DMS 273 (cell line): ENCODE measurements at regions not wholly inside any gene's neighbourhood (a gene's known extent, or its start where the extent isn't known, plus 50 kb on each side); places are given as distances from the start of the nearest gene placed in this dataset.

Experiments used
- DNase-seq: peaks from one replicate; lab custom pipeline; 2025; ENCODE audit not compliant: unreplicated experiment; lab: John Stamatoyannopoulos, UW

DNA sequence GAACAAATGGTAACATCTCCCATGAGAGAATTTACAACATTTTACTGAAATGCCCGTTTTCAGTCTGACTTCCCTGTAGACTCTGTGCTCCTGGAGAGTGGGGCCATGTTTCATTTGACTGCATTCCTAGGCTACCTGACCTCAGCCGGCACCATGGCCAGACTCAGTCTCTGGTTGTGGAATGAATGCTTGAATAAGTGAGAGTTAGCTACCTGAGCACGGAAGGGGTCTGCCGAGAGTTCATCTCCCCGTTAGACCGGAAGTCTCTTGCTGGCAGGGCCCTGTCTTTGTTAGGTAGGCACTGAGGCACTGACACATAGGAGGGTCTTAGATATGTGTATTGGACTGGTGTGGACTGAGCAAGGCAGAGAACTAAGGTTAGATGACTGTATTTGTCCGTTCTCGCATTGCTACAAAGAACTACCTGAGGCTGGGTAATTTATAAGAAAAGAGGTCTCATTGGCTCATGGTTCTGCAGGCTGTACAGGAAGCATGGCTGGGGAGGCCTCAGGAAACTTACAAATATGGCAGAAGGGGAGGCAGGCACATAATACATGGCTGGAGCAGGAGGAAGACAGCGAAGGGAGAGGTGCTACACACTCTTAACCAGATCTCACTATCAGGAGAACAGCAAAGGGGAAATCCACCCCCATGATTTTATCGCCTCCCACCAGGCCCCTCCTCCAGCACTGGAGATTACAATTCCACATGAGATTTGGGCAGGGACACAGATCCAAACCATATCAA lies 271.2 kb downstream of the GLI2 start:
- DNase-seq, result no peak

DNA sequence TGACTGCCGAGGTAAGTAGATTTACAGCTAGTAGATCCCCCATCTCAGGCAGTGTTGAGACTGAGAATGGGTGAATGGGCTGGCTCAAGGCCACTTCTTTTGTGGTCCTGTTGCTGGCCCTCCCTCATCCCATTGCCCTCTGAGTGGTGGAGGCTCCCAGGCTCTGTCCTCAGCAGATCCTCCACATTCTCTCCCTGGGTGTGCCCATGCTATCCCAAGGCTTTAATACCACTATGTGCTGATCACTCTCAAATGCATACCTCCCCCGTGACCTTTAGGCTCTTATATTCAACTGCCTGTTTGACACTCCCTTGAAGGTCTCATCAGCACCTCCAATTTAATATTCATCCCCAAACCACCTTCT lies 271.8 kb downstream of the GLI2 start:
- no peak for DNase-seq

DNA sequence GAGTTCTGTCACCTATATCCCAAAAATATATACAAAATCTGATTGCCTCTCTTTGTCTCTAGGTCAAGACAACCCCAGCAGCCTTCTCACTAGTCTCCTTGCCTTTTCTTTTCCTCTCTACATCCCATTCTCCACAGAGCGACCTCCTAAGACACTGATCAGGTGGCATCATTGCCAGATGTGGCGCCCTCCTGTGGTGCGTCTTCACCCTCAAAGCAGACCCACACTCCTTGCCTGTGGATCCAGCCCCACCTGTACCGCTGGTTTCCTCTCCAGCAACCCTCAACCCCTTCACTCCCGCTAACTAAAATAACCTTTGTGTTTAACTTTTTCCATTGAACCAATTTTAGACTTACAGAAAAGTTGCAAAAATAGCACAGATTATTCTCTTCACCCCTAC lies 273.3 kb downstream of the GLI2 start:
- DNase-seq, result peak; percentile 45

GRCh38 chr2:121010998-121011397 lies 274.0 kb downstream of the TFCP2L1 start:
- DNase-seq, result no peak

- DNase-seq, result no peak
Observed at GRCh38 chr2:121014876-121015275, 270.1 kb downstream of the TFCP2L1 start.

DNA sequence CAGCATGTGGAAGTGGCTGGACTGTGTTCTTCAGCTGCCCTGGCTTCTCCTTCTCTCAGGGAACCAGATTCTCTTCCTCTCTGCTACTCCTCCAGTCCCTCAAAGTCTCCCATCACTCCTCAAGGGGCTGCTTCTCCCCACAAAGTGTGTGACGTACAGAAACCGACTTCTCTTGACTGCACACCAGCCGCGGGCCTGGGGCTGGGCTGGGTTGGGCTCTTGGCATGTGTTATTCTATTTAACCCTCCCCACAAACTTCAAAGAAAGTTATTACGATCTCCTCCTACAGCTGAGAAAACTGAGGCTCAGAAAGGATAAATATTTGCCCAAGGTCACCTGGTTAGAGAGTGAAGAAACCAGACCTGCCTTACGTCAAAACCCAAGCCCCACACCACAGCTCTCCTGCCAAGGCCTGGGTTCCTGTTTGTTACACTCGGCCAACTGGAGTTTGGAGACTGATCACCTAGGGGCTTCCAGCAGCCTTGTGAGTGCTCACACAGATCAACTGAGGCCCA lies 269.0 kb downstream of the TFCP2L1 start:
- no peak for DNase-seq

- peak; percentile 19 for DNase-seq
Observed at GRCh38 chr2:121017396-121017795, 267.6 kb downstream of the TFCP2L1 start.

DNA sequence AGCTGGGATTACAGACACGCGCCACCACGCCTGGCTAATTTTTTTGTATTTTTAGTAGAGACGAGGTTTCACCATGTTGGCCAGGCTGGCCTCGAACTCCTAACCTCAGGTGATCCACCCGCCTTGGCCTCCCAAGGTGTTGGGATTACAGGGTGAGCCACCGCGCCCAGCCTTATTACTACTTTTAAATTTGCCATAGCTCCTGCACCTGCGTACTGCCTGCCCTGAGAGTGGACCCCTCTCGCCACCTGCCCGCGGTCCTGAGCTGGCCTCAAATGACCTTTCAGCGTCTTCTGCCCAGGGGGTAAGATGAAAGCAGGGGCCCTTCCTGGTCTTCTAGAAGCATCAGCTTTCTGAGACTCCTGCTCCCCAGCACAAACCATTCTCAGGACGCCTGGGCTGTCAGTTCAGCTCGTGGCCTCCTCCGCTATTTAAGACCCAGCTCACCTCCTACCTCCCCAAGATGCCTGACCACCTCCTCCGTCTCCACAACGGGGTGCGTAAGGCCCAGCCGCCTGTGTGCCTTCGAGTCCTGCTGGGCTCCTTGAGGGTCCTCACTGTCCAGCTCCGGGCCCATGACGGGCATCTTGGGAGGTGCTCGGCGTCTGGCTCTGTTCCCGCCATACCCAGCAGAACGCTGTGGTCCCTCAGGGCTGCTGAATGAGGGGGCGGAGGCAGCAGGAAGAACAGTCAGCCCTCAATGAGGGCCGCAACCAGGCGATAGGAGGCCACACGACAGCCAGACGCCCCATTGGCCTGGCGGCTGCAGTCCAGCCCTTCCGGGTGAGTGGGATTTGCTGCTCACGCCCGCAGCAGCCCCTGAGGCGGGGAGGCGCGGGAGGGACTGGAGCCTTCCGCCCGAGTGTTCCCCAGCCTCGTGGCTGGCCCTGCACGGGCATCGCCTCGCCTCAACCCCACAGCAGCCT lies 266.6 kb downstream of the TFCP2L1 start:
- DNase-seq, result no peak

DNA sequence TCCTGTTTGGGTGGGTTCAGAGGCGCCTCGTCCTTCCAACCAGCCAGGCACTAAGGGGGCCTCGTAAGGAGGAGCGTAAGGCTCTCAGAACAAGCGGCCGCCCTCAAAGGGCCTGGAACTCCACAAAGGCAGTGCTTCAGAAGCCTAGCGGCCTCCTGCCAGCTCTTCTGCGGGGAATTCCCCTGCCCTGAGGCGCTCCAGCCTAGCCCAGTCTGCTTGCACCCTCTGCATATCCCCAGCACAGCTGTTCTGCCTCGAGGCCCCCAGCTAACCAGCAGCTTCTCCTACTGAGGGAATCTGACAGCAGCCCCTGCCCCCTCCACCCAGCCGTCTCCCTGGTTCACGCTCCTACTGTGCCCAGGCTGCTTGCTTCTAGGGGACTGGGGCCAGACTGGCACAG lies 265.9 kb downstream of the TFCP2L1 start:
- DNase-seq, result no peak

DNA sequence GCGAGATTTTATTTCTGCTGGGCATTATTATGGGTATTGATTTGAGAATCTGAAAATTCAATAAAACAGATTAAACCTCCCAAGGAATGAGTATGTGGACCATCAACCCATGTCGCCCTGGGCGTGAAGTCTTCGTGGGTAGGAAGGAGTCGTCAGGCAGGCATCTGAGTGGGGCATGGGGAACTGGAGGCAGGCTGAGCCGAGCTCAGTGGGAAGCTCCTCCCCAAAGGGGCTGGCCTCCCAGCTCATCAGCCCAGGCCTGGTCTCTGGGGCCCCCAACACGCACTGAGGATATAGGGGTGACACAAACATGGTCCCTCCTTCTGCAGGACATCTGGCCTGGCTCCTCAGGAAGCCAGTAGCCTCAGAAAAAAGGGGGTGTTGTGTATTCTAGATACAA lies 265.2 kb downstream of the TFCP2L1 start:
- no peak for DNase-seq

DNA sequence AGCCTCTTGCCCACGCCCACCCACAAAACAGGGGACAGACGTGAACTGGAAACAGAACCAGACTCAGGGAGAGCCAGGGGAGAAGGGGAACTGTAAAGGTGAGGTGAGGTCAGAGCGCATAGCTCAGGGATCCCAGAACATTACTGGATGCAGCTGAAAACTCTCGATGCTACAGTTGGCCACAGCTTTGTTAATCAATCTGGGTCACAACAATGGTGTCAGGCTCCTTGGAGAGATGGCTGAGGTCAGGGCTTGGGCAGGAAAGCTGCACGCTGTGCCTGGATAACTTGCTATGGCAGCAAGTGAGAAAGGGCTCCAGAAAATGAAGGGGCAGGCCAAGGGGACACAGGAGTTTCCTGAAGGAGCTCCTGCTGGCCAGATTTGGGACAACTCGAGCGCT lies 263.3 kb downstream of the TFCP2L1 start:
- no peak for DNase-seq

DNA sequence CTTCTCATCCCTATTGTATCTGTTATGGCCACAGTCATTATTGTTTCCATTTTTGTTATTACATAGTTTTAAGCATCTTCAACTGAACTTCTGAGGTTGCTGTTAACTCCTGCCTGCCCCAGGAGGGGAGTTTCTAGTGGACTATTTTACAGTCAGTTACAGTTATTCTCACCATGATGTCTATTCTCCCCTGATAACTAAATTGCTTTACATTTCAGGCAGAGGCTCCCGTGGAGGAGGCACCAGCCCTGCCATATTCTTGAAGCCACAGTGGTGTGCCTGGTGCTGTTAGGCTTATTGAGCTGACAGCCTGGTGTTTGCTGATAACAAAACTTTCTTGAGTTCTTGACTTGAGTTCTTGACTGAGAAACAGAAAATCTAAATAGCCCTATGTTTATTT lies 256.4 kb downstream of the TFCP2L1 start:
- no peak for DNase-seq

DNA sequence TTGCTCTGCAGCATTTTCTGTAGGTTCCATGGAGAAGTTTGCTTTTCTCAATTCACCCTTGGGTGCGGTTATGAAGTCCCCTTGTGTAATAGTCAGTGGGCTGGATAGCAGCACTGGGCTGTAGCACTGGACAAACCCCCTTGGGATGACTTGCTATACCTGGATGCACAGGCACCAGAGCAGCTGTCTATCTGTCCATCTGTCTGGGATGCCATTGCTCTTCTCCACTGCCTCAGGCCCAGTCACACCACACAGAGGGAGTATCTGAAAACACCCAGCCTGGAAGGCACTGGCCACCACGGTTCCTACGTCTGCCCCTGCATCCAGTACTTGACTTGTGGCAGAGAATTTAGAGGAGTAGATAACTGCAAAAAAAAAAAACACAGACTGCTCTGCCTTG lies 254.5 kb downstream of the TFCP2L1 start:
- no peak for DNase-seq

- DNase-seq, result peak; percentile 73
Observed at GRCh38 chr2:121031568-121032340, 253.2 kb downstream of the TFCP2L1 start.

GRCh38 chr2:121033461-121033996 lies 251.5 kb downstream of the TFCP2L1 start:
- DNase-seq, result no peak

- DNase-seq, result no peak
Observed at GRCh38 chr2:121034551-121034950, 250.5 kb downstream of the TFCP2L1 start.

DNA sequence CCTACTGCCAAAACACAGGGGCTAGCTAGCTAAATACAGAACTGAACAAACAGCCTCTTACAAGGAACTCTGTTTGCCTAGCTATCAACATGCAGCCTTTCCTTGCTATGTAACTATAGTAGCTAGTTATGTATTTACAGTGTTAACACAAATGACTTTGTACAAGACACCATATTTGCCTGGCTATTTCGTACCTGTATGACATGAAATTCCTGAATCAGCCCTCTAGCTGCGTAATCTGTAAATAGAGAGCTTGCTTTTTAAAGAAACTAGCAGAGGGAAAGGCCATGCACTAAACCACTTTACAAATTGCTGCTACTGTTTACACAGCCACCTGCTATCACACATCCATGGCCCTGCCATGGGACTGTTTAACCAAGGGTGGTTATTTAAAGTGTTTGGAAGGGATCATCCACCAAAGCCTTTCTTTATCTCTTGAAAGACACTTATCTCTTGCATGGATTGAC lies 248.7 kb downstream of the TFCP2L1 start:
- DNase-seq, result peak; percentile 33

DNA sequence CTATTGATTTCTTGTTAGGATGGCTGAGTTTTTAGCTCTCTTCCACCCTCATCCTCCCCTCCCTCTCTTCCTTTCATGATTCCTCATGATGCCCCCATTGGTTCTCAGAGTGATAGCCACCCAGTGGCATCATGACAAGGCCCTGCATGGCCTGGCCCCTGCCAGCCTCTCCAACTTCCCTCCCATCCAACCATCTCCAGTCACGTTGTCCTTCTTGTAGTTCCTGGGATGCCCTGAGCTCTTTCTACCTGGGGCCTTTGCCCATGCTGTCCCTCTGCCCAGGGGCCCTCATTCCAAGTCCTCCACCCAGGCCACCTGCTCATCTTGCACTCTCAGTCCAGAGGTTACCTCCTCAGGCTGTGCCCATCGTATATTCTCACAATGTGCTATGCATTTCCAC lies 247.5 kb downstream of the TFCP2L1 start:
- no peak for DNase-seq

GRCh38 chr2:121038031-121038430 lies 247.0 kb downstream of the TFCP2L1 start:
- DNase-seq, result no peak

DNA sequence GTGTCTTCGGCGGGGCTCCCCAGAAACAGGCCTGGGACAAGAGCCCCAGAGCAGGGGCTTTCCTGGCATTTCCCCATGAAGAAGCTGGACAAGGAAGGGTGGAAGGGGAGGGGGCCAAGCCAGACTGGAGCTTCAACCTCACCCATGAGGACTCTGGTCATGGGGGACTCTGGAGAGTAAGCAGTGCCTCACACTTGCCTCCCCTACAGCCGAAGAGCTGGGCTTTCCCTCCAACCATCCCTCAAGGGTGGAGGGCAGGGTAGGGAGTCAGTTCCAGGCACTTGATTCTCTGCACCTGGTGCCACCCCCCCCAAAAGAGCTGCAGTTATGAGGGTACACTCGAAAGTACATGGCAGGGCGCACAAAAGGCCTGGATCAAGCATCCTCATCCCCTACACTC lies 246.6 kb downstream of the TFCP2L1 start:
- no peak for DNase-seq
